ENCODE measurements at regions not wholly inside any gene's neighbourhood (a gene's known extent, or its start where the extent isn't known, plus 50 kb on each side); places are given as distances from the start of the nearest gene placed in this dataset.
"Not testable (repeated sequence)": the region's sequence is repeated elsewhere in the genome, so short reads cannot be mapped to it uniquely, and the experiment has no call there.

- no peak for DNase-seq
Observed at GRCh38 chr2:226185616-226186211, 613.9 kb downstream of the IRS1 start.

GRCh38 chr2:226184940-226185615 is 614.5 kb downstream of the IRS1 start:
- DNase-seq: no peak

- DNase-seq: no peak
Observed at GRCh38 chr2:226184540-226184939, 615.1 kb downstream of the IRS1 start.

GRCh38 chr2:226183550-226183949 is 616.1 kb downstream of the IRS1 start:
- no peak for DNase-seq

- DNase-seq: no peak
Observed at GRCh38 chr2:226183033-226183432, 616.6 kb downstream of the IRS1 start.

- no peak for DNase-seq
Observed at GRCh38 chr2:226181909-226182308, 617.7 kb downstream of the IRS1 start.

GRCh38 chr2:226180281-226180884 is 619.2 kb downstream of the IRS1 start:
- DNase-seq: no peak

- DNase-seq: no peak
Observed at GRCh38 chr2:226179010-226179409, 620.6 kb downstream of the IRS1 start.

- no peak for DNase-seq
Observed at GRCh38 chr2:226176283-226176984, 623.2 kb downstream of the IRS1 start.

GRCh38 chr2:226174390-226174789 is 625.2 kb downstream of the IRS1 start:
- no peak for DNase-seq

GRCh38 chr2:226172939-226173338 is 626.7 kb downstream of the IRS1 start:
- no peak for DNase-seq

GRCh38 chr2:226172309-226172708 is 627.3 kb downstream of the IRS1 start:
- no peak for DNase-seq

- DNase-seq: no peak
Observed at GRCh38 chr2:226169751-226170581, 629.7 kb downstream of the IRS1 start.

GRCh38 chr2:226168496-226169160 is 631.0 kb downstream of the IRS1 start:
- DNase-seq: no peak

- DNase-seq: no peak
Observed at GRCh38 chr2:226164512-226164911, 635.1 kb downstream of the IRS1 start.

- not testable (repeated sequence) for DNase-seq
Observed at GRCh38 chr2:226160617-226161016, 639.0 kb downstream of the IRS1 start.

- no peak for DNase-seq
Observed at GRCh38 chr2:226159875-226160479, 639.6 kb downstream of the IRS1 start.

GRCh38 chr2:226158940-226159339 is 640.7 kb downstream of the IRS1 start:
- no peak for DNase-seq

GRCh38 chr2:226158229-226158628 is 641.4 kb downstream of the IRS1 start:
- DNase-seq: no peak

- DNase-seq: no peak
Observed at GRCh38 chr2:226155093-226155875, 644.3 kb downstream of the IRS1 start.

GRCh38 chr2:226154610-226155009 is 645.0 kb downstream of the IRS1 start:
- DNase-seq: no peak
